HepG2 (cell line): ENCODE measurements at regions not wholly inside any gene's neighbourhood (a gene's known extent, or its start where the extent isn't known, plus 50 kb on each side); places are given as distances from the start of the nearest gene placed in this dataset.

Experiments
- ATAC-seq: fragments of 200-7000 bp; cut with Tn5 transposase; 3 replicates; pipeline ENCODE4 v1.9.1; 2020; ENCODE audit warnings: mild to moderate bottlenecking, moderate library complexity
- BruUV-seq: library from RNA; stranded (reverse); fragments of 400-500 nt; replicated peaks from 2 replicates; lab custom pipeline; 2021; lab: Mats Ljungman, UMichigan
- CTCF ChIA-PET: fragments of 300-600 bp; formaldehyde crosslinking; extraction: SDS; loops from one replicate; lab custom pipeline; 2021; ENCODE audit warnings: low total read pairs, inconsistent platforms, low intra/inter-chr PET ratio; lab: Yijun Ruan, JAX
- POLR2A ChIA-PET: fragments of 350-600 bp; sonication (Branson Sonifier 250); formaldehyde crosslinking; loops from one replicate; lab custom pipeline; 2020; ENCODE audit warnings: antibody characterized with exemption, inconsistent platforms; lab: Yijun Ruan, JAX
- DNase-seq: peaks from one replicate; pipeline ENCODE4 v3.0.0-alpha.2; 2015; ENCODE audit warnings: low spot score
- FAIRE-seq: peaks from 3 replicates; lab custom pipeline; 2011; peaks lifted over from hg19 to GRCh38; lab: Jason Lieb, UNC
- H2AFZ ChIP-seq: one replicate; pipeline ENCODE4 v1.6.1; 2011; ENCODE audit warnings: low read length, inconsistent platforms
- H3K27ac ChIP-seq: fragments of 300-600 bp; 3 replicates; pipeline ENCODE4 v1.8.0; 2011; ENCODE audit warnings: mixed run types, mild to moderate bottlenecking, mixed read lengths, low read length, inconsistent platforms; ENCODE audit not compliant: insufficient read depth; ENCODE audit errors: extremely low read length
- H3K27me3 ChIP-seq, 2 experiments: fragments of 200-600 bp in 1 of 2; 2 replicates in 1 of 2; 3 replicates in 1 of 2; pipeline versions ENCODE4 v1.6.0 to v1.8.0; 2011; ENCODE audit warnings: low read length in 2 of 2, mild to moderate bottlenecking in 2 of 2, moderate library complexity in 2 of 2, inconsistent platforms in 1 of 2; ENCODE audit not compliant: insufficient read depth in 2 of 2, control insufficient read depth in 1 of 2
- H3K36me3 ChIP-seq, 2 experiments: fragments of 200-600 bp in 1 of 2; replicated peaks in 1 of 2; 2 replicates in 1 of 2; 3 replicates in 1 of 2; pipeline versions ENCODE4 v1.5.1 to v1.8.0; 2011; ENCODE audit warnings: low read length in 2 of 2, inconsistent platforms in 1 of 2; ENCODE audit not compliant: insufficient read depth in 2 of 2, control insufficient read depth in 1 of 2
- H3K4me1 ChIP-seq: 2 replicates; pipeline ENCODE4 v1.5.1; 2012; ENCODE audit warnings: low read length, inconsistent platforms; ENCODE audit not compliant: insufficient read depth
- H3K4me2 ChIP-seq: 2 replicates; pipeline ENCODE4 v1.6.0; 2011; ENCODE audit warnings: low read depth, low read length, inconsistent platforms
- H3K4me3 ChIP-seq, 3 experiments: fragments of 200-600 bp in 1 of 3; sonication (generic), shearing (Covaris generic) in 1 of 3; replicated peaks in 1 of 3; 2 replicates each; pipeline ENCODE4 v1.5.1; 2011 to 2016; ENCODE audit warnings: low read length in 3 of 3, inconsistent platforms in 2 of 3, low read depth in 2 of 3, mild to moderate bottlenecking in 2 of 3, control low read depth in 1 of 3, mixed read lengths in 1 of 3; ENCODE audit not compliant: insufficient read depth in 1 of 3
- H3K79me2 ChIP-seq: one replicate; pipeline ENCODE4 v1.6.1; 2011; ENCODE audit warnings: low read length, inconsistent platforms; ENCODE audit not compliant: insufficient read depth
- H3K9ac ChIP-seq: 2 replicates; pipeline ENCODE4 v1.6.0; 2011; ENCODE audit warnings: mild to moderate bottlenecking, low read depth, low read length, inconsistent platforms; ENCODE audit not compliant: insufficient read depth
- H3K9me3 ChIP-seq: 2 replicates; pipeline ENCODE4 v1.5.1; 2012; ENCODE audit warnings: mild to moderate bottlenecking, low read length
- H4K20me1 ChIP-seq: 2 replicates; pipeline ENCODE4 v1.6.0; 2011; ENCODE audit warnings: inconsistent platforms, mild to moderate bottlenecking, low read length, moderate library complexity; ENCODE audit not compliant: insufficient read depth
- ATF7 ChIP-seq, 2 experiments: fragments of 450-650 bp in 1 of 2; sonication (generic) in 1 of 2; formaldehyde crosslinking in 1 of 2; IDR thresholded peaks; 2 replicates each; pipeline versions ENCODE4 v1.4.0 to v1.6.1; 2016 to 2020; ENCODE audit warnings: antibody characterized with exemption in 1 of 2, mild to moderate bottlenecking in 1 of 2, missing genetic modification reagents in 1 of 2
- DNMT3B ChIP-seq: conservative IDR thresholded peaks from 2 replicates; pipeline ENCODE4 v1.6.1; 2016; ENCODE audit warnings: missing biosample characterization, control low read depth
- SIN3A ChIP-seq: IDR thresholded peaks from 2 replicates; pipeline ENCODE4 v1.6.1; 2011; ENCODE audit warnings: low read depth, mild to moderate bottlenecking, control low read depth, low read length, borderline replicate concordance
- TCF12 ChIP-seq, 2 experiments: fragments of 450-650 bp in 1 of 2; sonication (generic) in 1 of 2; formaldehyde crosslinking in 1 of 2; IDR thresholded peaks; 2 replicates each; pipeline versions ENCODE4 v1.6.1 to v1.8.0; 2017 to 2022; ENCODE audit warnings: antibody characterized with exemption in 1 of 2, mild to moderate bottlenecking in 1 of 2, missing genetic modification reagents in 1 of 2, moderate library complexity in 1 of 2
- THAP8 ChIP-seq: sonication (generic); formaldehyde crosslinking; IDR thresholded peaks from 2 replicates; pipeline ENCODE4 v1.5.1; 2020; ENCODE audit warnings: missing genetic modification reagents, mild to moderate bottlenecking, borderline replicate concordance
- ZFP36L1 ChIP-seq: sonication (generic); formaldehyde crosslinking; IDR thresholded peaks from 2 replicates; pipeline ENCODE4 v1.8.0; 2022; ENCODE audit warnings: mild to moderate bottlenecking, missing genetic modification reagents, moderate library complexity
- ZNF597 ChIP-seq: sonication (generic); formaldehyde crosslinking; IDR thresholded peaks from 2 replicates; pipeline ENCODE4 v1.5.0; 2020; ENCODE audit warnings: missing genetic modification reagents
- ZNF740 ChIP-seq: sonication (generic); formaldehyde crosslinking; IDR thresholded peaks from 2 replicates; pipeline ENCODE4 v1.4.0; 2020; ENCODE audit warnings: missing genetic modification reagents
- WGBS: methylation state at CpG from one replicate; pipeline ENCODE4 v1.1.6; 2017; ENCODE audit warnings: low lambda C conversion rate; 5-methylcytosine and 5-hydroxymethylcytosine counted together
- in situ Hi-C: cut with HindIII; loops from 2 replicates; pipeline ENCODE4 v1.10.0; 2017; ENCODE audit warnings: low pct_unique_long_range_greater_than_20kb; ENCODE audit not compliant: extremely low pct_ligation_motif_present
- intact Hi-C: fragments of 100-400 bp; cut with micrococcal nuclease; formaldehyde crosslinking; loops from one replicate; pipeline ENCODE4 v1.10.0; 2022; ENCODE audit not compliant: unreplicated experiment

GRCh38 chr4:145347684-145348083, 134.0 kb upstream of the SMAD1 start:
- intact Hi-C loops (loop anchor here (1.0 kb wide), 1 partner anchor 36 kb away; no protein-coding TSS in a partner anchor), in situ Hi-C loops (no loop called here)
- CTCF ChIA-PET: no interaction called here
- Histone ChIP-seq H3K4me2 (no peak overlapping the region), H4K20me1 (no peaks in the 10 kb centered on the region), H3K36me3 (no peaks in the 10 kb centered on the region), H3K4me3 (no peak overlapping the region), H3K27ac (no peak overlapping the region), H3K79me2 (no peaks in the 10 kb centered on the region), H3K27me3 (no peaks in the 10 kb centered on the region; a peak in 1 of 5 replicates), H3K9ac (no peak overlapping the region), H2AFZ (no peak overlapping the region), H3K4me1 (no peaks in the 10 kb centered on the region), H3K9me3 (no peaks in the 10 kb centered on the region)
- TF ChIP-seq ATF7 (IDR thresholded peaks at IDR 0.05): no peak
- no peak for TF ChIP-seq ATF7 (CRISPR knock-in tag; IDR thresholded peaks at IDR 0.05)
- no peak for TF ChIP-seq DNMT3B (CRISPR knock-in tag)
- TF ChIP-seq ZFP36L1: no peak
- no peak for TF ChIP-seq TCF12 (IDR thresholded peaks at IDR 0.05)
- no peak for TF ChIP-seq TCF12 (CRISPR knock-in tag; IDR thresholded peaks at IDR 0.05)
- no peak for TF ChIP-seq ZNF597 (CRISPR knock-in tag)
- TF ChIP-seq SIN3A: no peak
- no peak for TF ChIP-seq ZNF740 (CRISPR knock-in tag)
- no peak for TF ChIP-seq THAP8
- no peak for DNase-seq
- POLR2A ChIA-PET: no interaction called here
- BruUV-seq: no TSS peak
- WGBS: under 1% methylated on average over 5 of the region's 5 CpGs
- no peak for ATAC-seq
- no peak for FAIRE-seq
